GM12878 (cell line): ENCODE measurements at regions not wholly inside any gene's neighbourhood (a gene's known extent, or its start where the extent isn't known, plus 50 kb on each side); places are given as distances from the start of the nearest gene placed in this dataset.

Experiments used
- ATAC-seq: fragments of 200-7000 bp; cut with Tn5 transposase; 3 replicates; pipeline ENCODE4 v1.9.1; 2020; ENCODE audit warnings: mild to moderate bottlenecking, moderate library complexity
- BruUV-seq: library from RNA; stranded (reverse); fragments of 400-500 nt; replicated peaks from 2 replicates; lab custom pipeline; 2021; lab: Mats Ljungman, UMichigan
- CTCF ChIA-PET: fragments of 300-600 bp; sonication (Branson Sonifier 250); formaldehyde crosslinking; extraction: SDS; loops from one replicate; lab custom pipeline; 2021; ENCODE audit warnings: inconsistent platforms; lab: Yijun Ruan, JAX
- POLR2A ChIA-PET: fragments of 350-600 bp; formaldehyde crosslinking; extraction: SDS; loops from one replicate; lab custom pipeline; 2021; ENCODE audit warnings: inconsistent platforms; lab: Charles Lee
- RAD21 ChIA-PET: fragments of 300-600 bp; sonication (Branson Sonifier 250); formaldehyde crosslinking; loops from one replicate; lab custom pipeline; 2023; ENCODE audit warnings: antibody characterized with exemption; ENCODE audit not compliant: unreplicated experiment; lab: Charles Lee
- SMC1A ChIA-PET: fragments of 300-600 bp; sonication (Branson Sonifier 250); formaldehyde crosslinking; loops from one replicate; lab custom pipeline; 2023; ENCODE audit not compliant: unreplicated experiment, uncharacterized antibody; lab: Charles Lee
- DNase-seq: peaks from one replicate; pipeline ENCODE4 v3.0.0-alpha.2; 2011; ENCODE audit warnings: low read depth, low spot score
- FAIRE-seq: peaks from 3 replicates; lab custom pipeline; 2011; peaks lifted over from hg19 to GRCh38; lab: Jason Lieb, UNC
- H2AFZ ChIP-seq: 2 replicates; pipeline ENCODE4 v1.6.0; 2011; ENCODE audit warnings: low read depth, low read length, control low read depth; ENCODE audit not compliant: control insufficient read depth
- H3K27ac ChIP-seq: 2 replicates; pipeline ENCODE4 v1.5.1; 2011; ENCODE audit warnings: control low read depth; ENCODE audit not compliant: control insufficient read depth, insufficient read depth
- H3K27me3 ChIP-seq, 2 experiments: replicated peaks in 1 of 2; 2 replicates each; pipeline versions ENCODE4 v1.6.0 to v1.6.1; 2011; ENCODE audit warnings: low read length in 1 of 2; ENCODE audit not compliant: control insufficient read depth in 2 of 2, insufficient read depth in 2 of 2
- H3K36me3 ChIP-seq, 2 experiments: 2 replicates each; pipeline ENCODE4 v1.5.1; 2011; ENCODE audit warnings: low read length in 1 of 2; ENCODE audit not compliant: control insufficient read depth in 2 of 2, insufficient read depth in 2 of 2
- H3K4me1 ChIP-seq: 2 replicates; pipeline ENCODE4 v1.6.1; 2011; ENCODE audit warnings: mild to moderate bottlenecking, low read length, moderate library complexity, mixed read lengths; ENCODE audit not compliant: control insufficient read depth, insufficient read depth
- H3K4me2 ChIP-seq: 2 replicates; pipeline ENCODE4 v1.6.0; 2011; ENCODE audit warnings: control low read depth; ENCODE audit not compliant: control insufficient read depth, insufficient read depth
- H3K4me3 ChIP-seq: fragments of 200-600 bp; sonication (generic); 2 replicates; pipeline ENCODE4 v1.5.1; 2016
- H3K79me2 ChIP-seq: 2 replicates; pipeline ENCODE4 v1.6.0; 2011; ENCODE audit warnings: low read length; ENCODE audit not compliant: control insufficient read depth, insufficient read depth
- H3K9ac ChIP-seq: 2 replicates; pipeline ENCODE4 v1.8.0; 2011; ENCODE audit warnings: low read length, control low read depth, mixed read lengths; ENCODE audit not compliant: control insufficient read depth, insufficient read depth
- H3K9me3 ChIP-seq: replicated peaks from 3 replicates; pipeline ENCODE4 v1.5.1; 2011; ENCODE audit warnings: mild to moderate bottlenecking, low read length; ENCODE audit not compliant: control insufficient read depth, insufficient read depth
- H4K20me1 ChIP-seq: 2 replicates; pipeline ENCODE4 v1.6.0; 2011; ENCODE audit not compliant: control insufficient read depth, insufficient read depth
- CHD1 ChIP-seq: IDR thresholded peaks from 2 replicates; pipeline ENCODE4 v1.6.1; 2012; ENCODE audit warnings: low read depth, low read length, improper control_type of control experiment
- ESRRA ChIP-seq: IDR thresholded peaks from 2 replicates; pipeline ENCODE4 v1.6.1; 2012; ENCODE audit warnings: mild to moderate bottlenecking, low read length, improper control_type of control experiment
- IKZF2 ChIP-seq, 2 experiments: fragments of 450-650 bp; IDR thresholded peaks; 2 replicates each; pipeline ENCODE4 v1.6.1; 2017; ENCODE audit warnings: mild to moderate bottlenecking in 2 of 2, moderate library complexity in 2 of 2
- MXI1 ChIP-seq: fragments of 150-350 bp; IDR thresholded peaks from 2 replicates; pipeline ENCODE4 v1.6.1; 2011; ENCODE audit warnings: low read depth, mild to moderate bottlenecking, inconsistent platforms, low read length, improper control_type of control experiment
- WGBS: methylation state at CpG from one replicate; pipeline ENCODE4 v1.1.6; 2016; ENCODE audit warnings: low lambda C conversion rate; ENCODE audit not compliant: insufficient replicate concordance, insufficient coverage; ENCODE audit errors: missing lambda C conversion rate; 5-methylcytosine and 5-hydroxymethylcytosine counted together
- in situ Hi-C: fragments of 300-500 bp; cut with MboI; formaldehyde crosslinking; loops from 9 replicates; pipeline ENCODE4 v1.14.3; 2018; ENCODE audit warnings: mixed read lengths
- intact Hi-C: fragments of 100-400 bp; cut with micrococcal nuclease; formaldehyde crosslinking; loops from one replicate; pipeline ENCODE4 v1.14.2; 2022; ENCODE audit not compliant: unreplicated experiment
- TF ChIP-seq, protein P1 (sequence below): fragments of 450-650 bp; IDR thresholded peaks from 2 replicates; pipeline ENCODE4 v1.6.1; 2018; ENCODE audit warnings: borderline replicate concordance, mild to moderate bottlenecking; ENCODE audit not compliant: partially characterized antibody
- TF ChIP-seq, protein P2 (sequence below): IDR thresholded peaks from 2 replicates; pipeline ENCODE4 v1.6.1; 2012; ENCODE audit warnings: improper control_type of control experiment, low read depth, low read length; ENCODE audit not compliant: insufficient replicate concordance

DNA sequence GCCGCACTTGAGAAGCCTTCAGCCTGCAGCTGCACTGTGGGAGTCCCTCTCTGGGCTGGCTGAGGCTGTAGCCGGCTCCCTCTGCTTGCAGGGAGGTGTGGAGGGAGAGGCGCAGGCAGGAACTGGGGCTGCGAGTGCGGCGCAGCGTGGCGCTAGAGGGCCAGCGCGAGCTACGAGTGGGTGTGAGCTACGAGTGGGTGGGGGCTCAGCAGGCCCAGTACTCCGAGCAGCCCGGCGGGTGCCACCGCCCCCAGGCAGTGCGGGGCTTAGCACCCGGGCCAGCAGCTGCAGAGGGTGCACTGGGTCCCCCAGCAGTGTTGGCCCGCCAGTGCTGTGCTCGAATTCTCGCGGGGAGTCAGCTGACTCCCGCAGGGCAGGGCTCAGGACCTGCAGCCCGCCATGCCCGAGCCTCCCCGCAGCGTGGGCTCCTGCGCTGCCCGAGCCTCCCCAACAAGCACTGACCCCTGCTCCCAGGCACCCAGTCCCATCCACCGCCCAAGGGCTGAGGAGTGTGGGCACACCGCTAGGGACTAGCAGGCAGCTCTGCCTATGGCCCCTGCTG lies 1620.1 kb downstream of the BRINP3 start:
- in situ Hi-C loops, result no loop called here
- no peak overlapping the region for H3K27ac ChIP-seq
- H4K20me1 ChIP-seq, result no peaks in the 10 kb centered on the region
- no peak for ATAC-seq
- no peaks in the 10 kb centered on the region for H3K79me2 ChIP-seq
- intact Hi-C loops, result no loop called here
- RAD21 ChIA-PET, result no interaction called here
- H3K9me3 ChIP-seq, result no peaks in the 10 kb centered on the region
- H3K27me3 ChIP-seq, result no peaks in the 10 kb centered on the region
- BruUV-seq, result no TSS peak
- no peak for DNase-seq
- TF ChIP-seq, protein P1, sequence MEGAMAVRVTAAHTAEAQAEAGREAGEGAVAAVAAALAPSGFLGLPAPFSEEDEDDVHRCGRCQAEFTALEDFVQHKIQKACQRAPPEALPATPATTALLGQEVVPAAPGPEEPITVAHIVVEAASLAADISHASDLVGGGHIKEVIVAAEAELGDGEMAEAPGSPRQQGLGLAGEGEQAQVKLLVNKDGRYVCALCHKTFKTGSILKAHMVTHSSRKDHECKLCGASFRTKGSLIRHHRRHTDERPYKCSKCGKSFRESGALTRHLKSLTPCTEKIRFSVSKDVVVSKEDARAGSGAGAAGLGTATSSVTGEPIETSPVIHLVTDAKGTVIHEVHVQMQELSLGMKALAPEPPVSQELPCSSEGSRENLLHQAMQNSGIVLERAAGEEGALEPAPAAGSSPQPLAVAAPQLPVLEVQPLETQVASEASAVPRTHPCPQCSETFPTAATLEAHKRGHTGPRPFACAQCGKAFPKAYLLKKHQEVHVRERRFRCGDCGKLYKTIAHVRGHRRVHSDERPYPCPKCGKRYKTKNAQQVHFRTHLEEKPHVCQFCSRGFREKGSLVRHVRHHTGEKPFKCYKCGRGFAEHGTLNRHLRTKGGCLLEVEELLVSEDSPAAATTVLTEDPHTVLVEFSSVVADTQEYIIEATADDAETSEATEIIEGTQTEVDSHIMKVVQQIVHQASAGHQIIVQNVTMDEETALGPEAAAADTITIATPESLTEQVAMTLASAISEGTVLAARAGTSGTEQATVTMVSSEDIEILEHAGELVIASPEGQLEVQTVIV, result no peak
- TF ChIP-seq ESRRA, result no peak
- TF ChIP-seq, protein P2, sequence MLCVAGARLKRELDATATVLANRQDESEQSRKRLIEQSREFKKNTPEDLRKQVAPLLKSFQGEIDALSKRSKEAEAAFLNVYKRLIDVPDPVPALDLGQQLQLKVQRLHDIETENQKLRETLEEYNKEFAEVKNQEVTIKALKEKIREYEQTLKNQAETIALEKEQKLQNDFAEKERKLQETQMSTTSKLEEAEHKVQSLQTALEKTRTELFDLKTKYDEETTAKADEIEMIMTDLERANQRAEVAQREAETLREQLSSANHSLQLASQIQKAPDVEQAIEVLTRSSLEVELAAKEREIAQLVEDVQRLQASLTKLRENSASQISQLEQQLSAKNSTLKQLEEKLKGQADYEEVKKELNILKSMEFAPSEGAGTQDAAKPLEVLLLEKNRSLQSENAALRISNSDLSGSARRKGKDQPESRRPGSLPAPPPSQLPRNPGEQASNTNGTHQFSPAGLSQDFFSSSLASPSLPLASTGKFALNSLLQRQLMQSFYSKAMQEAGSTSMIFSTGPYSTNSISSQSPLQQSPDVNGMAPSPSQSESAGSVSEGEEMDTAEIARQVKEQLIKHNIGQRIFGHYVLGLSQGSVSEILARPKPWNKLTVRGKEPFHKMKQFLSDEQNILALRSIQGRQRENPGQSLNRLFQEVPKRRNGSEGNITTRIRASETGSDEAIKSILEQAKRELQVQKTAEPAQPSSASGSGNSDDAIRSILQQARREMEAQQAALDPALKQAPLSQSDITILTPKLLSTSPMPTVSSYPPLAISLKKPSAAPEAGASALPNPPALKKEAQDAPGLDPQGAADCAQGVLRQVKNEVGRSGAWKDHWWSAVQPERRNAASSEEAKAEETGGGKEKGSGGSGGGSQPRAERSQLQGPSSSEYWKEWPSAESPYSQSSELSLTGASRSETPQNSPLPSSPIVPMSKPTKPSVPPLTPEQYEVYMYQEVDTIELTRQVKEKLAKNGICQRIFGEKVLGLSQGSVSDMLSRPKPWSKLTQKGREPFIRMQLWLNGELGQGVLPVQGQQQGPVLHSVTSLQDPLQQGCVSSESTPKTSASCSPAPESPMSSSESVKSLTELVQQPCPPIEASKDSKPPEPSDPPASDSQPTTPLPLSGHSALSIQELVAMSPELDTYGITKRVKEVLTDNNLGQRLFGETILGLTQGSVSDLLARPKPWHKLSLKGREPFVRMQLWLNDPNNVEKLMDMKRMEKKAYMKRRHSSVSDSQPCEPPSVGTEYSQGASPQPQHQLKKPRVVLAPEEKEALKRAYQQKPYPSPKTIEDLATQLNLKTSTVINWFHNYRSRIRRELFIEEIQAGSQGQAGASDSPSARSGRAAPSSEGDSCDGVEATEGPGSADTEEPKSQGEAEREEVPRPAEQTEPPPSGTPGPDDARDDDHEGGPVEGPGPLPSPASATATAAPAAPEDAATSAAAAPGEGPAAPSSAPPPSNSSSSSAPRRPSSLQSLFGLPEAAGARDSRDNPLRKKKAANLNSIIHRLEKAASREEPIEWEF, result no peak
- TF ChIP-seq IKZF2 (IDR thresholded peaks at IDR 0.05), result no peak
- TF ChIP-seq CHD1, result no peak
- TF ChIP-seq MXI1, result no peak
- CTCF ChIA-PET, result no interaction called here
- POLR2A ChIA-PET, result no interaction called here
- no peak overlapping the region for H3K4me2 ChIP-seq
- H3K4me1 ChIP-seq, result no peaks in the 10 kb centered on the region
- no peak overlapping the region for H3K4me3 ChIP-seq
- 64% methylated on average over 28 of the region's 31 CpGs for WGBS
- FAIRE-seq, result no peak
- SMC1A ChIA-PET, result no interaction called here
- H3K36me3 ChIP-seq, result no peaks in the 10 kb centered on the region
- no peak overlapping the region for H3K9ac ChIP-seq
- H2AFZ ChIP-seq, result no peak overlapping the region
